NCI-H2107 (cell line): ENCODE measurements at regions not wholly inside any gene's neighbourhood (a gene's known extent, or its start where the extent isn't known, plus 50 kb on each side); places are given as distances from the start of the nearest gene placed in this dataset.

ENCODE experiments used
- DNase-seq: peaks from one replicate; lab custom pipeline; 2025; lab: John Stamatoyannopoulos, UW

DNA sequence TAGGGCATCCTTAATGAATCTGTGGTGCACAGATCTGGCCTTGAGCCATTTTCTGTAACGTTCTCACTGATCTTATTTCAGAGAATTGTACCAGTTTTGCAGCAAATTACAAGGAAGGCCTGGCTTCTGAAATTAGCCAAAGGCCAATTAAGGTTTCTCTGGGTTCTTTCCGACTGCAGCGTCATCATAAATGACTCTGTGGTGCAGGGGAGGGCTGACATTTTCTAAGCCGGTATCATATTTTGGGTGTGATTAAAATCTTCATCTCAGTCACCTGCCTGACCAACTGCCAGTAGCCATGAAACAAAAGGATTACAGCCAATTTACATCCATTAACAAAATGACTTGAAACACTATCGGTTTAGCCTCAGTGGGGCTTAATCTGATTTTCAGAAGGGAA lies 363.7 kb downstream of the ADRA2A start:
- DNase-seq, result no peak

DNA sequence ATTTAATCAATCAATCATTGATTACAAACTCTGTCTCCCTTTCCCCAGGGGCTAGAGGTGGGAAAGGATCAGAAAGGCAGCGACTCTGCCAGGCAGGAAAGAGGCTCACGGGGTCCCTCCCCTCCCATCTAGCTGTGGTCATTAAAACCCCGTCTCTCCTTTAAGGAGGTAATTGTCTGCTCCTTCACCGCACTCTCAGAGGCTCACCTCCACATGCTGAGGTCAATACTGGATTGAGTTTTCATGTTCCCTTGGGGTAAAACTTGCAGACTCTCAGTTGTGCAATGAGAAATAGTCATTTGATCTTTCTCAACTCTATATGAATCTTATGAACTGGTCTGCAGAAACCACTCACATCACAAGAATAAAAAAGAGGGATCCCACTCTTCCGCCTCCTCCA lies 368.8 kb downstream of the ADRA2A start:
- no peak for DNase-seq

GRCh38 chr10:111446966-111447365 lies 370.1 kb downstream of the ADRA2A start:
- DNase-seq, result no peak

DNA sequence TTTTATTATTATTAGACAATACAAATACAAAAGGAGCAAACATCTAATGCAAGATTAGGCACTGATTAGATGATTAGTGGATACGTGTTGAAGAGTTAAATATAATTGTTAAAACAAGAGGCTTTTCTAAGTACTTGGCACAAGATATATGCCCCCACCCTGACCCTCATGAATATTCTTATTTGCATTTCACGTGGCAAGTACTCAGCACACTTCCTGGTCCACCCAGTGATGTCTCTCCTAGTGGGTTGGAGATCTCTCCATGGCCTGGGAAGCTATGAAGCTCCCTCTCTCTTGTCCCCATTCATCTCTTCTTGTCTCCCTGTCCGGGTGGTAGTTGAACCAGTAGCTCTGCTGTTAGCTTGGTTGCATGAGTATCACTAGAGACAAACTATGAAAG lies 375.3 kb downstream of the ADRA2A start:
- DNase-seq, result no peak

DNA sequence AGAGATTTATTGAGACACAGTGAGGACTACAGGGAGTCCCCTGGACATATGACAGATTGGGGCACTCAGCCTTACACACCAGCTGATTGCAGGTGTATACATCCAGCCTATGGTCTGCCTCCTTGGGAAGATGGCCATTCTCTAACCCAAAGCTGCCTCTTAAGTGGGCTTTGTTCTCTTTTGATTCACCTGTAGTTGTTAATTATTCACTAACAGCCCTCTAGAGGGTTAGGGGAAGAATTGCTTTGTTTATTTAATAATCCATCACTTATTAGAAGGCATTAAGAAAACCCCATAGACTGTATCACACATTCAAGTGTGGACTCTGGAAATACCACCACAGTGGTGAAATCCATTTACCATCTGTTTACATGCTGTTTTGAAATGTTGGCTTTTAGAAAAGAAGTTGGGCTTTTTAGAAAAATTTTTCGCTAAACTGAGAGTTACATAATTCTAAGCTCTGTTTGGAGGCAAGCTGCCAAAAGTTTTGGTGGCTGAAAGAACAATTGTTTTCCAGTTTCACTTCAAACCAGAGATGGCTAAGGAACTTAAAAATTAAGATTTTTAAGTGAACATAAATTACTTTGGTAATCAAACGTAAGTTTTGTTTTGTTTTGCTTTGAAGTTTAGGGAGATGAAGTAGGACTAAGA lies 379.1 kb downstream of the ADRA2A start:
- DNase-seq, result no peak

GRCh38 chr10:111458256-111458655 lies 381.4 kb downstream of the ADRA2A start:
- no peak for DNase-seq

GRCh38 chr10:111459967-111460366 lies 383.1 kb downstream of the ADRA2A start:
- no peak for DNase-seq

- no peak for DNase-seq
Measured at GRCh38 chr10:111472445-111472844, 395.6 kb downstream of the ADRA2A start.

- no peak for DNase-seq
Measured at GRCh38 chr10:111473361-111473760, 396.5 kb downstream of the ADRA2A start.

GRCh38 chr10:111474786-111475185 lies 398.0 kb downstream of the ADRA2A start:
- no peak for DNase-seq

- no peak for DNase-seq
Measured at GRCh38 chr10:111475720-111476119, 398.9 kb downstream of the ADRA2A start.

GRCh38 chr10:111478651-111479050 lies 401.8 kb downstream of the ADRA2A start:
- no peak for DNase-seq

DNA sequence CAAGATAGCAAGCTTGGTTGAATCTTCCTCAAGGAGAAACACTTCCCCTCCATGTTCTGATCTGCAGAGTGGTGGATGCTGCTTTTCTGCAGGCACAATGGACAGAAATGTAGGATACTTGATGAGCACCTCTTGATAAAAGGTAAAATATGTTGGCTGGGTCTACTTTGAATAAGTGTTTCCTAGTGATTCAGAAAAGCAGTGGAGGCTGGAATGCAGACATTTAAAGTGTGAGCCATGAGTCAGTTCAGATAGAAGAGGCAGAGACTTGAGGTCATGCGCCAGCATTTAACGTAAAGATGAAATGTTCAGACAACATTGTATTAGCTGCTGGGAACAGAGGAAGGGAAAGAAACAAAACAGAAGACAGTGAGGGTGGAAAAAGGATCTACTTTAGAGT lies 403.1 kb downstream of the ADRA2A start:
- no peak for DNase-seq

DNA sequence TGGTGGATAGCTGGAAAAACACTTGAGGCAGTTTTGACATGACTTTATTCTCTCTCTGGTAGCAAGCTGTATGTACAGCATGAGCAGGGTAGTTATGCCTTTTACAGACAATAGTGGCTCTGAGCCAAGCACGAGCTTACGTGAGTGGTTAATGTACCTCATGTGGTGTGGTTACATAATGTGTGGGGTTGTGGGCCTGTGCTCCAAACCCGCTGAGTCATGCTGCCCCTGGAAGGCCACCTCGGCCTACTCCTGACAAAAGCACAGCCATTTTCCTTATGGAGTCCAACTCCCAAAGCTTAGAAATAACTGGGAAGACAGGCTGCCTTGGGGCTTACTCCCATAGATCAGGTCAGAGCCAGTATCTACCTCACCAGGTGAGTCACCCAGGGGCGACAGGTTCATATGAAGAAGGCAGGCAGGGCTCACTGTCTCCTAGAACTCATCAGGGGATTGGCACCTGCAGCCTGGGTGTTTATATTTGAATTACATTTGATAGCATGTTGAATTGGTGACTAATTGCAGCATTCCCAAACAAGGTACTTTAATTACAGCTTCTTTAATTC lies 404.5 kb downstream of the ADRA2A start:
- no peak for DNase-seq

GRCh38 chr10:111481866-111482265 lies 405.0 kb downstream of the ADRA2A start:
- no peak for DNase-seq

DNA sequence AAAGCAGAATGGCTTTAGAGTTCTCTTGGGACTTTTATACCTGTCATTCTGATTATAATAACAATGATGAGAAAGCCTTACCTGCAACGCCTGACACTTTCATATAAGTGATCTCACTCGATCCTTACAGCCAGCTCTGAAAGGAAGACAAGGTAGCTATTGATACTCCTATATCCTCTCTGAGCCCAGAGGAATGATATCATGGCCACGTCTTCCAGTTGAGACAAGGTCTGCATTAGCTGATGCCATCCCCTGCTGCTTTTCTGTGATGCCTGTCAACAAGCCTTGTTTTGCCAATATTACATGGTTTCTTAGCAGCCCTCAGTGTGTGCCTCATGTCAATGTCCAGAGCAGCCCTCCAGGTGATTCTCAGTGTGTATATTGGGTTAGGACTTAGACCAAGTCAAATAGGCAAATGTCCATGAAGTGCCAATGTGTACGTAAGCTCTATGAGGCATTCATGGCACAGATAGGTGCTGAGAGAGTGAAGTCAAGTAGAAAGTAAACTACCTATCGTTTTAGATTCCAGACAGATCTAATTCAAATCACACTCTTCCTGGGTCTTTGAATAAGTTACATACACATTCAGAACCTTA lies 405.9 kb downstream of the ADRA2A start:
- no peak for DNase-seq

- no peak for DNase-seq
Measured at GRCh38 chr10:111485767-111486166, 408.9 kb downstream of the ADRA2A start.

GRCh38 chr10:111486346-111486745 lies 409.5 kb downstream of the ADRA2A start:
- no peak for DNase-seq

GRCh38 chr10:111488668-111489067 lies 411.8 kb downstream of the ADRA2A start:
- no peak for DNase-seq

DNA sequence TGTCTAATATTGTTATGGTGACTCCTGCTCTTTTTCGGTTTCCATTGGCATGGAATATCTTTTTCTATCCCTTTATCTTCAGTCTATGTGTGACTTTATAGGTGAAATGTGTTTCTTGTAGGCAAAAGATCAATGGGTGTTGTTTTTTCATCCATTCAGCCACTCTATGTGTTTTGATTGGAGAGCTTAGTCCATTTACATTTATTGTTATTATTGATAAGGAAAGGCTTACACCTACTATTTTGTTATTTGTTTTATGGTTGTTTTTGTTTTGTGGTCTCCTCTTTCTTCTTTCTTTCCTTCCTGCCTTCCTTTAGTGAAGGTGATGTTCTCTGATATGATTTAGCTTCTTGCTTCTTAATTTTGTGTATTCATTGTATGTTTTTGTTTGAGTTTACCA lies 414.3 kb downstream of the ADRA2A start:
- no peak for DNase-seq

GRCh38 chr10:111493024-111493625 lies 416.3 kb downstream of the ADRA2A start:
- DNase-seq, result no peak

GRCh38 chr10:111498560-111498959 lies 421.7 kb downstream of the ADRA2A start:
- DNase-seq, result no peak

DNA sequence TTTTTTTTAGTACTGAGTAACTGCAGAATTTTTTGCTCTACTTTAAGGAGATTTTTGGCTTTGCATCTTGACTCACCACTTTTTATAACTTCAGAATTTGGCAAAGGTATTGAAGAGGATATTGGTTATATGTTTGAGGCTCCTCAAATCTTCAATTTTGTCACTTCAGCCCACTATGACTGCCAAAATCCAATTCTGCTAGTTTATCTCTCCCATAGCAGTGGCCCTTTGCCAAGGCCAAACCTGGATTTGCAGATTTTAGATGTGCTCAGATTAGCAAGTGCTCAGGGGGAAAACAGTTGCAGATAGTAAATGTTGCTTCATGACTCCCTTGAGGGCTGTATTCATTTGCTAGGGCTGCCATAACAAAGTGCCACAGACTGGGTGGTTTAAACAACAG lies 427.5 kb downstream of the ADRA2A start:
- no peak for DNase-seq
